SK-N-MC (cell line): ENCODE measurements at regions not wholly inside any gene's neighbourhood (a gene's known extent, or its start where the extent isn't known, plus 50 kb on each side); places are given as distances from the start of the nearest gene placed in this dataset.

Source experiments
- EZH2 ChIP-seq: fragments of 200-600 bp; sonication (generic); IDR thresholded peaks from one replicate; pipeline ENCODE4 v1.6.1; 2017; ENCODE audit warnings: antibody characterized with exemption
- FOXP2 ChIP-seq: optimal IDR thresholded peaks from 2 replicates; pipeline ENCODE3; 2011; ENCODE audit warnings: mild to moderate bottlenecking, moderate library complexity; ENCODE audit not compliant: insufficient read depth; ENCODE audit errors: extremely low read length, control extremely low read depth
- POLR2AphosphoS5 ChIP-seq: IDR thresholded peaks from 2 replicates; pipeline ENCODE4 v1.6.1; 2012; ENCODE audit warnings: mild to moderate bottlenecking, low read depth, low read length, borderline replicate concordance

GRCh38 chrX:80306007-80306406 is 114.2 kb upstream of the TENT5D start:
- TF ChIP-seq EZH2 = no peak
- no peak for TF ChIP-seq POLR2AphosphoS5
- TF ChIP-seq FOXP2 = no peak
